Suprapubic skin (tissue), 4 donors: ENCODE measurements at regions not wholly inside any gene's neighbourhood (a gene's known extent, or its start where the extent isn't known, plus 50 kb on each side); places are given as distances from the start of the nearest gene placed in this dataset.

ENCODE experiments used
- EP300 ChIP-seq: sonication (generic); formaldehyde crosslinking; IDR thresholded peaks from one replicate; pipeline ENCODE4 v1.6.1; 2017; ENCODE audit warnings: antibody characterized with exemption
- POLR2AphosphoS5 ChIP-seq, 3 donors: sonication (generic); formaldehyde crosslinking; IDR thresholded peaks; one replicate each; pipeline ENCODE4 v1.6.1; 2017; ENCODE audit warnings: antibody characterized with exemption in 3 of 3
- TF ChIP-seq, protein P1 (sequence below), 2 donors: fragments of 200-600 bp in 1 of 2; fragments of 450-650 bp in 1 of 2; sonication (generic) in 1 of 2; IDR thresholded peaks; one replicate each; pipeline ENCODE4 v1.5.1; 2016 to 2019; ENCODE audit warnings: antibody characterized with exemption in 2 of 2, mild to moderate bottlenecking in 1 of 2, moderate library complexity in 1 of 2

DNA sequence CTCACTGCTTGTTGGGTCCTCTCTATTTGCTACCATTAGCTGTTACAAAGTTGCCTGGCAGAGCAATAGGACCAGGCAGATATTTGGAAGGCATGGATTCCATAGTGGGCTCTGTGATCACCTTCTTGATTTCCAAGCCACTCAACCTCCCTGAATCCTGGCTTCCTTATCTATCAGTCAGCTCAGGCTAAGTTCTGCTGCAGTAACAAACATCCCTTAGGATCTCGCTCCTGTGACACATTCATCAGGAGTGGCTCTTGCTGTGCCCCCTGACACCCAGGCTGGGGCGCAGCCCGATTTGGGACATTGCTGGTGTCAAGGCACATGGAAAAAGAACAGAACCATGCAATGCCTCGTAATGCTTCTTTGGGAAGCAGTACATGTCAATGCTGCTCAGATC lies 503.9 kb downstream of the TBC1D22A start:
- no peak for TF ChIP-seq POLR2AphosphoS5 (IDR thresholded peaks at IDR 0.05)
- TF ChIP-seq, protein P1, sequence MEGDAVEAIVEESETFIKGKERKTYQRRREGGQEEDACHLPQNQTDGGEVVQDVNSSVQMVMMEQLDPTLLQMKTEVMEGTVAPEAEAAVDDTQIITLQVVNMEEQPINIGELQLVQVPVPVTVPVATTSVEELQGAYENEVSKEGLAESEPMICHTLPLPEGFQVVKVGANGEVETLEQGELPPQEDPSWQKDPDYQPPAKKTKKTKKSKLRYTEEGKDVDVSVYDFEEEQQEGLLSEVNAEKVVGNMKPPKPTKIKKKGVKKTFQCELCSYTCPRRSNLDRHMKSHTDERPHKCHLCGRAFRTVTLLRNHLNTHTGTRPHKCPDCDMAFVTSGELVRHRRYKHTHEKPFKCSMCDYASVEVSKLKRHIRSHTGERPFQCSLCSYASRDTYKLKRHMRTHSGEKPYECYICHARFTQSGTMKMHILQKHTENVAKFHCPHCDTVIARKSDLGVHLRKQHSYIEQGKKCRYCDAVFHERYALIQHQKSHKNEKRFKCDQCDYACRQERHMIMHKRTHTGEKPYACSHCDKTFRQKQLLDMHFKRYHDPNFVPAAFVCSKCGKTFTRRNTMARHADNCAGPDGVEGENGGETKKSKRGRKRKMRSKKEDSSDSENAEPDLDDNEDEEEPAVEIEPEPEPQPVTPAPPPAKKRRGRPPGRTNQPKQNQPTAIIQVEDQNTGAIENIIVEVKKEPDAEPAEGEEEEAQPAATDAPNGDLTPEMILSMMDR (IDR thresholded peaks at IDR 0.05): no peak
- TF ChIP-seq EP300: no peak
